Activated CD4-positive, alpha-beta T cell treated with anti-CD3 and anti-CD28 coated beads, Interleukin-2, amount 50 U/mL, for 1 hour (primary cell): ENCODE measurements at regions not wholly inside any gene's neighbourhood (a gene's known extent, or its start where the extent isn't known, plus 50 kb on each side); places are given as distances from the start of the nearest gene placed in this dataset.

Experiments used
- DNase-seq: peaks from one replicate; pipeline ENCODE4 v3.0.0-alpha.2; 2020

- no peak for DNase-seq
Measured at GRCh38 chr2:43104763-43105162, 121.6 kb downstream of the ZFP36L2 start.

- no peak for DNase-seq
Measured at GRCh38 chr2:43104106-43104505, 122.3 kb downstream of the ZFP36L2 start.

- no peak for DNase-seq
Measured at GRCh38 chr2:43103093-43103404, 123.4 kb downstream of the ZFP36L2 start.

GRCh38 chr2:43102366-43103092 lies 123.9 kb downstream of the ZFP36L2 start:
- no peak for DNase-seq

- DNase-seq: no peak
Measured at GRCh38 chr2:43101751-43102150, 124.7 kb downstream of the ZFP36L2 start.

- DNase-seq: no peak
Measured at GRCh38 chr2:43100883-43101662, 125.3 kb downstream of the ZFP36L2 start.

- DNase-seq: no peak
Measured at GRCh38 chr2:43100362-43100882, 126.0 kb downstream of the ZFP36L2 start.

GRCh38 chr2:43099797-43100196 lies 126.6 kb downstream of the ZFP36L2 start:
- DNase-seq: no peak

GRCh38 chr2:43098539-43098938 lies 127.9 kb downstream of the ZFP36L2 start:
- DNase-seq: no peak

GRCh38 chr2:43097644-43098408 lies 128.6 kb downstream of the ZFP36L2 start:
- DNase-seq: no peak

- no peak for DNase-seq
Measured at GRCh38 chr2:43095533-43096295, 130.7 kb downstream of the ZFP36L2 start.

- DNase-seq: no peak
Measured at GRCh38 chr2:43092520-43093179, 133.8 kb downstream of the ZFP36L2 start.

GRCh38 chr2:43090317-43090716 lies 136.1 kb downstream of the ZFP36L2 start:
- no peak for DNase-seq

- no peak for DNase-seq
Measured at GRCh38 chr2:43088143-43089073, 138.0 kb downstream of the ZFP36L2 start.

- no peak for DNase-seq
Measured at GRCh38 chr2:43087413-43087812, 139.0 kb downstream of the ZFP36L2 start.

- no peak for DNase-seq
Measured at GRCh38 chr2:43086451-43087221, 139.8 kb downstream of the ZFP36L2 start.

- DNase-seq: no peak
Measured at GRCh38 chr2:43085929-43086328, 140.5 kb downstream of the ZFP36L2 start.

GRCh38 chr2:43085505-43085904 lies 140.9 kb downstream of the ZFP36L2 start:
- no peak for DNase-seq

- no peak for DNase-seq
Measured at GRCh38 chr2:43084699-43085091, 141.7 kb downstream of the ZFP36L2 start.
